WTC11 (cell line): ENCODE measurements at regions not wholly inside any gene's neighbourhood (a gene's known extent, or its start where the extent isn't known, plus 50 kb on each side); places are given as distances from the start of the nearest gene placed in this dataset.
A peak's percentile ranks its signal among the peaks of the same experiment; 100 is the strongest.

Source experiments
- CTCF ChIP-seq: fragments of 200-600 bp; IDR thresholded peaks from 2 replicates; pipeline ENCODE4 v1.8.0; 2022; ENCODE audit warnings: antibody characterized with exemption
- GABPB1 ChIP-seq: sonication (generic); formaldehyde crosslinking; IDR thresholded peaks from 2 replicates; pipeline ENCODE4 v1.8.1; 2023; ENCODE audit warnings: mild to moderate bottlenecking, missing genetic modification reagents

GRCh38 chr6:112780498-112781096 is 433.5 kb downstream of the RFPL4B start:
- no peak for TF ChIP-seq GABPB1 (CRISPR knock-in tag)
- TF ChIP-seq CTCF, result peak; percentile 84
